GM10248 (cell line): ENCODE measurements at regions not wholly inside any gene's neighbourhood (a gene's known extent, or its start where the extent isn't known, plus 50 kb on each side); places are given as distances from the start of the nearest gene placed in this dataset.

Experiments
- CTCF ChIA-PET: fragments of 300-600 bp; sonication (Branson Sonifier 250); formaldehyde crosslinking; extraction: SDS; loops from one replicate; lab custom pipeline; 2021; ENCODE audit warnings: antibody characterized with exemption; lab: Yijun Ruan, JAX
- POLR2A ChIA-PET: fragments of 350-650 bp; sonication (Branson Sonifier 250); formaldehyde crosslinking; extraction: SDS; loops from one replicate; lab custom pipeline; 2020; ENCODE audit warnings: antibody characterized with exemption; lab: Yijun Ruan, JAX
- DNase-seq: peaks from one replicate; pipeline ENCODE4 v3.0.0; 2012; ENCODE audit errors: extremely low spot score
- TF ChIP-seq, protein P1 (sequence below): IDR thresholded peaks from 2 replicates; pipeline ENCODE4 v1.5.1; 2012; ENCODE audit warnings: mild to moderate bottlenecking, low read depth; ENCODE audit errors: extremely low read depth, missing control alignments, control extremely low read depth

DNA sequence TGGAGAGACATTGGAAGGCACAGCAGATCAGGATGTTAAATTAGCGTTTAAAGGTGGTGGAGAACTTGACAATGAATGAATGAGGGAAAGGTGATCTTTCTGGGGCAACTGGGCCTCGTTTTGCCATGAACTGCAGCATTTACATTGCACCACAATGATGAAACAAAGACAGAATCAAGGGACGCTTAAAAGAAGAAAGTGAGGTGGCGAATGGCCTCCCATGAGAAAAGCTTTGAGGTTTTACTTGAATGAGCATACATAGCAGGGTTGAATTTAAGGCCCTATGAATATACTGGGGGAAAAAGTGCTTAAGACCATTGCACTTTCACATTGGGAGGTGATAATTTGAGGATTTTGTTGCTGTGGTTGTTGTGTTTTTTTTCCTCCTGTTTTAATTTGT, 476.4 kb downstream of the ISL1 start:
- no peak for DNase-seq
- TF ChIP-seq, protein P1, sequence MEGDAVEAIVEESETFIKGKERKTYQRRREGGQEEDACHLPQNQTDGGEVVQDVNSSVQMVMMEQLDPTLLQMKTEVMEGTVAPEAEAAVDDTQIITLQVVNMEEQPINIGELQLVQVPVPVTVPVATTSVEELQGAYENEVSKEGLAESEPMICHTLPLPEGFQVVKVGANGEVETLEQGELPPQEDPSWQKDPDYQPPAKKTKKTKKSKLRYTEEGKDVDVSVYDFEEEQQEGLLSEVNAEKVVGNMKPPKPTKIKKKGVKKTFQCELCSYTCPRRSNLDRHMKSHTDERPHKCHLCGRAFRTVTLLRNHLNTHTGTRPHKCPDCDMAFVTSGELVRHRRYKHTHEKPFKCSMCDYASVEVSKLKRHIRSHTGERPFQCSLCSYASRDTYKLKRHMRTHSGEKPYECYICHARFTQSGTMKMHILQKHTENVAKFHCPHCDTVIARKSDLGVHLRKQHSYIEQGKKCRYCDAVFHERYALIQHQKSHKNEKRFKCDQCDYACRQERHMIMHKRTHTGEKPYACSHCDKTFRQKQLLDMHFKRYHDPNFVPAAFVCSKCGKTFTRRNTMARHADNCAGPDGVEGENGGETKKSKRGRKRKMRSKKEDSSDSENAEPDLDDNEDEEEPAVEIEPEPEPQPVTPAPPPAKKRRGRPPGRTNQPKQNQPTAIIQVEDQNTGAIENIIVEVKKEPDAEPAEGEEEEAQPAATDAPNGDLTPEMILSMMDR: no peak
- POLR2A ChIA-PET: no interaction called here
- CTCF ChIA-PET: interaction anchor here (1.2 kb wide), 1 partner anchor 14 kb away, joined by 3 read pairs; no protein-coding TSS in a partner anchor

GRCh38 chr5:51860532-51861018, 477.3 kb downstream of the ISL1 start:
- POLR2A ChIA-PET: no interaction called here

DNA sequence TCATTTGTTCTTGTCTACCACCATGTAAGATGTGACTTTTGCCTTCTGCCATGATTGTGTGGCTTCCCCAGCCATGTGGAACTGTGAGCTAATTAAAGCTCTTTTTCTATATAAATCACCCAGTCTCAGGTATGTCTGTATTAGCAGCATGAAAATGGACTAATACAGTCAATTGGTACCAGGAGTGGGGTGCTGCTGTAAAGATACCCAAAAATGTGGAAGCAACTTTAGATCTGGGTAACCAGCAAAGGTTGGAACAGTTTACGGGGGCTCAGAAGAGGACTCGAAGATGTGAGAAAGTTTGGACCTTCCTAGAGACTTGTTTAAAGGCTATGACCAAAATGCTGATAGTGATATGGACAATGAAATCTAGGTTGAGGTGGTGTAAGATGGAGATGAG, 488.9 kb downstream of the ISL1 start:
- ChIA-PET POLR2A (no interaction called here), CTCF (interaction anchor here (1.4 kb wide), 1 partner anchor 10 kb away, joined by 4 read pairs; no protein-coding TSS in a partner anchor)
- TF ChIP-seq, protein P1: no peak
- no peak for DNase-seq

More at GRCh38 chr5:51860532-51861018, 477.3 kb downstream of the ISL1 start:
- no peak for DNase-seq
- CTCF ChIA-PET: interaction anchor here (1.2 kb wide), 1 partner anchor 15 kb away, joined by 3 read pairs; no protein-coding TSS in a partner anchor
- TF ChIP-seq, protein P1: no peak

DNA sequence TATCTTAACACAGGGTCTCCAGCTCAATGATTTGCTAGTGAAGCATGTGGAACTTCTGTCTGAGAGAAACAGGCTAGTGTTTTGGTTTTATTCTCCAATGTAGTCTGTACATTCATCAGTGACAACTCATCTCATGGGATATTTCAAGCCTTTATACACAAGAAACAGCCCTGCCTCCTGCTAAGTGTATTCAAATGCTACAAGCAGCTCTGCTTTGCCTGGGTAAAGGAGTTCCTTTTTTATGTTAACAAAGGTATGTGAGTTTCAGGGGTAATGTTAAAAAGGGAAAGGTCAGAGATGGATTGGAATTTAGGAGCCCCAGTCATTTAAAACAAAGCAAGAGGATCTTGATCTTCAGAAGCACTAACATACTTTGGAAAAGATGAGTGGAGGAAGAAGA, 498.7 kb downstream of the ISL1 start:
- CTCF ChIA-PET: no interaction called here
- TF ChIP-seq, protein P1: no peak
- no peak for DNase-seq
- POLR2A ChIA-PET: no interaction called here

DNA sequence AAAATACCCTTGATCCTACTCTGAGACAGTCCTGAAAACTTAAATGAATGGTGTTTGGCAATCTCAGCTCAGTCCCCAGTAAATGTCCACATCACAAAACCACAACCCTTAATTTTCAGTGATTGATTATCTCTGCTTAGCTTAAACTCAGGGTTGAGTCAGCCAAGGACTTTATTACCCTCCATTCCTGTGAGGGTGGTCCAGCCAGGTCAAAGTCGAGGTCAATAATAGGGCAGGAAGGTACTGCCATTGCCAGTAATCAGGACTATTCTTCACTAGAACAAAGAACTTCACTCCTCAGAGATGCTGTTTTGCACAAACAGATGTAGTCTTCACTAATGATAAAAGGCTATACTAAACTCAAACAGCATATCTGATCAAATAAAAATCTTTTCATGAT, 499.4 kb downstream of the ISL1 start:
- POLR2A ChIA-PET: no interaction called here
- DNase-seq: no peak
- CTCF ChIA-PET: no interaction called here
- TF ChIP-seq, protein P1: no peak

DNA sequence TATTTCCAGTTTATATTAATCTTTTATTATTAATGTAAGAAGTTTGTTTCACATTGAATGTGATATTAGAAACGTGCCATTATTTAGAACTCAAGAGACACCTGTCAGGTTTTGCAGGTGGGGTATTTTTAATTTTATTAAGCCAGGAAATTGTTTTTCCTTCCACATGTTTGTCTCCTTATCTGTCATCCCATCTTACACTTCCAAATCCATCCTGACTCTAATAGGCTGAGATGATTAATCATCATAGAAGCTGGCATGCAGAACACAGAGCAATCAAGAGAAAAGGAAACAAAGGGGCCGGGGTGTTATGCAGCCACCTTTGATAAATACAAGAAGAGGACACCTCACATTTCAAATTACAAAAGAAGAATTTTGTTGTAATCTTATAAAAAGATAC, 506.5 kb downstream of the ISL1 start:
- DNase-seq: no peak
- POLR2A ChIA-PET: no interaction called here
- CTCF ChIA-PET: no interaction called here
- TF ChIP-seq, protein P1: no peak
